Heart left ventricle (tissue), 16 donors: ENCODE measurements at regions not wholly inside any gene's neighbourhood (a gene's known extent, or its start where the extent isn't known, plus 50 kb on each side); places are given as distances from the start of the nearest gene placed in this dataset.

ENCODE experiments used
- ATAC-seq, 4 donors: fragments of 200-7000 bp; cut with Tn5 transposase; one replicate each; pipeline ENCODE4 v1.9.1; 2020 to 2022; ENCODE audit warnings: moderate library complexity in 4 of 4, mild to moderate bottlenecking in 3 of 4, moderate number of reproducible peaks in 1 of 4
- DNase-seq, 5 donors: peaks; one replicate each; pipeline ENCODE4 v3.0.0-alpha.2; 2020
- H3K27ac ChIP-seq, 12 donors: fragments of 200-600 bp; sonication (generic) in 4 of 12; one replicate each; pipeline versions ENCODE4 v1.5.0 to v1.8.0; 2016 to 2022; ENCODE audit warnings: mild to moderate bottlenecking in 2 of 12
- H3K27me3 ChIP-seq, 9 donors: fragments of 200-600 bp; sonication (generic) in 2 of 9; one replicate each; pipeline versions ENCODE4 v1.5.1 to v1.8.0; 2016 to 2022; ENCODE audit warnings: mild to moderate bottlenecking in 3 of 9
- H3K36me3 ChIP-seq, 9 donors: fragments of 200-600 bp; sonication (generic) in 2 of 9; one replicate each; pipeline versions ENCODE4 v1.5.0 to v1.8.0; 2018 to 2022; ENCODE audit warnings: mild to moderate bottlenecking in 2 of 9
- H3K4me1 ChIP-seq, 12 donors: fragments of 200-600 bp; sonication (generic) in 4 of 12; one replicate each; pipeline versions ENCODE4 v1.5.0 to v1.8.0; 2016 to 2022; ENCODE audit warnings: mild to moderate bottlenecking in 3 of 12
- H3K4me3 ChIP-seq, 12 donors: fragments of 200-600 bp; sonication (generic) in 4 of 12; one replicate each; pipeline versions ENCODE4 v1.5.0 to v1.8.0; 2017 to 2022; ENCODE audit warnings: mild to moderate bottlenecking in 9 of 12, moderate library complexity in 4 of 12
- H3K9me3 ChIP-seq, 12 donors: fragments of 200-600 bp; sonication (generic) in 4 of 12; one replicate each; pipeline versions ENCODE4 v1.5.0 to v1.8.0; 2016 to 2022; ENCODE audit warnings: mild to moderate bottlenecking in 1 of 12
- CTCF ChIP-seq, 12 donors: fragments of 200-600 bp; sonication (generic) in 4 of 12; IDR thresholded peaks; one replicate each; pipeline versions ENCODE4 v1.5.0 to v1.8.0; 2018 to 2022; ENCODE audit warnings: antibody characterized with exemption in 12 of 12, mild to moderate bottlenecking in 5 of 12
- POLR2A ChIP-seq, 2 donors: fragments of 450-650 bp; IDR thresholded peaks; one replicate each; pipeline ENCODE4 v1.6.1; 2017; ENCODE audit warnings: antibody characterized with exemption in 2 of 2, mild to moderate bottlenecking in 2 of 2, moderate library complexity in 2 of 2
- WGBS, 4 donors: extraction: QIAGEN DNeasy Blood & Tissue Kit in 2 of 4; methylation state at CpG; one replicate each; pipeline versions ENCODE4 v1.1.5 to v1.1.7; 2013 to 2018; 5-methylcytosine and 5-hydroxymethylcytosine counted together
- intact Hi-C, 10 donors: fragments of 100-400 bp; cut with DNase I; formaldehyde crosslinking; loops; one replicate each; pipeline versions ENCODE4 v1.11.1 to v1.14.2; 2022
- donor health status: ischemic (EF 13 %, LVEDD 7.1; RV severe dilation, severe dysfunction).
- donor health status: healthy with polysubstance abuse.
- donor health status: DM: no; HTN: yes; CAD: no.
- donor health status: DM: no; HTN: no; CAD: no.
- donor health status: ischemic (EF 25% LVEDD 6.9; RV normal size, moderate dysfunction).
- donor health status: ischemic (EF 25% LVEDD 5.7; RV mildly dilated, moderate dysfunction).
- donor health status: healthy.
- donor health status: DM: yes; HTN: yes; CAD: no.
- donor health status: ischemic (EF 35%, LVEDD 5.7; RV mildly dilated, moderate dysfunction).
- donor health status: nonischemic (EF 11% LVEDD 7.7; RV severe dilation, severe dysfunction).
- donor health status: DM: yes; HTN: yes; CAD: no.
- donor health status: PGD.
- donor health status: ischemic (EF 29% LVEDD 5.4; RV normal size, mild dysfunction).
- donor health status: nonischemic (EF 23%, LVEDD 6.1; RV moderate dilation, normal function).

GRCh38 chr6:104320896-104321295, 538.8 kb downstream of the HACE1 start:
- no peak for ATAC-seq
- no peaks in the 10 kb centered on the region for H3K9me3 ChIP-seq
- no peaks in the 10 kb centered on the region for H3K36me3 ChIP-seq
- no peaks in the 10 kb centered on the region for H3K4me1 ChIP-seq
- intact Hi-C loops, result no loop called here
- H3K27me3 ChIP-seq, result peaks cover 0 to 2% (median 0%) of the 10 kb centered on the region in 9 donors
- H3K27ac ChIP-seq, result no peak overlapping the region
- TF ChIP-seq POLR2A (IDR thresholded peaks at IDR 0.05) (no peak), CTCF (IDR thresholded peaks at IDR 0.05) (no peak)
- 49 to 70% (median 58%) methylated on average over 4 of the region's 4 CpGs for WGBS, 4 donors
- DNase-seq, result no peak
- H3K4me3 ChIP-seq, result no peak overlapping the region

DNA sequence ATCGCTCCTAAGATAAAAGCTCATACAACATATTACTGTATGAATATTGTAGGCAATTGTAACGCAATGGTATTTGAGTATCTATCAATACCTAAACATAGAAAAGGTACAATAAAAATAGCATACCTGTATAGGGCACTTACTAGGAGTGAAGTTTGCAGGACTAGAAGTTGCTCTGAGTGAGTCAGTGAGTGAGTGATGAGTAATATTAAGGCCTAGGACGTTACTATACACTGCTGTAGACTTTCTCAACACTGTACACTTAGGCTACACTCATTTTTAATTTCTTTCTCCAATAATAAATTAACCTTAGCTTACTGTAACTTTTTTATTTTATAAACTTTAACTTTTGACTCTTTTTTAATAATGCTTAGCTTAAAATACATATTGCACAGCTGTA, 546.9 kb downstream of the HACE1 start:
- intact Hi-C loops, result no loop called here
- DNase-seq (no peak), ATAC-seq (no peak)
- no peak overlapping the region for H3K4me3 ChIP-seq
- H3K9me3 ChIP-seq, result no peaks in the 10 kb centered on the region
- H3K27ac ChIP-seq, result no peak overlapping the region
- 85 to 88% (median 87%) methylated on average over 3 of the region's 3 CpGs for WGBS, 4 donors
- no peaks in the 10 kb centered on the region for H3K36me3 ChIP-seq
- TF ChIP-seq POLR2A (IDR thresholded peaks at IDR 0.05) (no peak), CTCF (IDR thresholded peaks at IDR 0.05) (no peak)
- no peaks in the 10 kb centered on the region for H3K4me1 ChIP-seq
- H3K27me3 ChIP-seq, result no peaks in the 10 kb centered on the region

DNA sequence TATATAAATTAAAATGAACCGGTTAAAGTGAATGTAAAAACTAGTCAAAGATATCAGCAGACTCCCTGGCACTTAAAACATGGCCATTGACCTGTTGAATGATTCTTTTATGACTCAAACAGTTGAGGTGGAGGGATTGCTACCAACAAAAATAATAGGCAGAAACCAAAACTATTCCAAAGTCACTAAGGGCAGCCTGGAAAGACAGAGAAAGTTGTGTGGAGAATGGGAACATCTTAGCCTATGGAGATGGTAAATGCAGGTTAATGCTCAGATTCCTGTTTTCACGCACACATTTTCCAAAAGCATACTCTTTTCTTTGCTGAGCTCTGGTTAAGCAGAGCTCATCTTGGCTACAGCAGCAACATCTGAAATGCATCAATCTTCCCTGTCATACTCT, 553.5 kb downstream of the HACE1 start:
- Histone ChIP-seq H3K36me3 (no peaks in the 10 kb centered on the region), H3K27me3 (no peaks in the 10 kb centered on the region), H3K9me3 (no peaks in the 10 kb centered on the region), H3K27ac (no peak overlapping the region), H3K4me3 (no peak overlapping the region), H3K4me1 (peaks cover 0 to 2% (median 0%) of the 10 kb centered on the region in 12 donors)
- DNase-seq (no peak), ATAC-seq (no peak)
- intact Hi-C loops, result no loop called here
- TF ChIP-seq POLR2A (IDR thresholded peaks at IDR 0.05), result no peak
- no peak for TF ChIP-seq CTCF (IDR thresholded peaks at IDR 0.05)
- WGBS, 4 donors, result 85 to 96% (median 87%) methylated on average over 2 of the region's 2 CpGs

DNA sequence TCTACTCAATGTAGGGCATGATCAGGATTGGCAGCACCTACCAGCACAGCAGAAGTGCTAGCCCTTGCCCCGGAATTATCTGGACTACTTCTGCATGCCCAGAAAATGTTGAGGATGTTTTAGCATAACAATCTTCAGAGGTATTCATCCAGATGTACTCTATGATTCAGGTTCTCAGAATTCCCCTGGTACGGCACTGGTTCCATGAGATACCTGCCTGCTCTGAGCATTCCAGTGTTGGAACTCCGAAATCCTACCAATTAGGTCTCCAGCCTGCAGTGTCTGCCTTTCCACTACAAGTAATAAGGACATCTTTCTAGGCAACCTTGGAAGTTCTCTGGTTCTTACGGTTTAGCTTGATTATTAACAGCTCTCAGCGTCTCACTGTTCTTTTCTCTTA, 554.5 kb downstream of the HACE1 start:
- Histone ChIP-seq H3K27me3 (no peaks in the 10 kb centered on the region), H3K4me1 (peaks cover 0 to 2% (median 0%) of the 10 kb centered on the region in 12 donors), H3K4me3 (no peak overlapping the region), H3K27ac (no peak overlapping the region), H3K9me3 (no peaks in the 10 kb centered on the region), H3K36me3 (no peaks in the 10 kb centered on the region)
- WGBS, 4 donors, result 86 to 91% (median 88%) methylated on average over 5 of the region's 5 CpGs
- intact Hi-C loops, result no loop called here
- TF ChIP-seq POLR2A (IDR thresholded peaks at IDR 0.05) (no peak), CTCF (IDR thresholded peaks at IDR 0.05) (no peak)
- DNase-seq (no peak), ATAC-seq (no peak)
